SK-N-SH treated with all-trans-retinoic acid at 6 μM for 48 hours (cell line): ENCODE measurements at regions not wholly inside any gene's neighbourhood (a gene's known extent, or its start where the extent isn't known, plus 50 kb on each side); places are given as distances from the start of the nearest gene placed in this dataset.

Experiments
- ATAC-seq: fragments of 200-7000 bp; cut with Tn5 transposase; 3 replicates; pipeline ENCODE4 v1.9.1; 2020; ENCODE audit warnings: mild to moderate bottlenecking, moderate library complexity
- ARNTL ChIP-seq: fragments of 450-650 bp; formaldehyde crosslinking; IDR thresholded peaks from 2 replicates; pipeline ENCODE4 v1.5.0; 2020; ENCODE audit warnings: low read depth, mild to moderate bottlenecking, moderate library complexity, borderline replicate concordance
- BACH2 ChIP-seq: fragments of 250-450 bp; sonication (Bioruptor Pico); IDR thresholded peaks from 2 replicates; pipeline ENCODE4 v1.9.0; 2021; ENCODE audit warnings: mild to moderate bottlenecking, borderline replicate concordance
- CREB5 ChIP-seq: fragments of 250-450 bp; sonication (Bioruptor Pico); IDR thresholded peaks from 2 replicates; pipeline ENCODE4 v1.5.1; 2020; ENCODE audit warnings: low read depth, mild to moderate bottlenecking, moderate library complexity
- CSDC2 ChIP-seq: fragments of 250-450 bp; sonication (Bioruptor Pico); IDR thresholded peaks from 2 replicates; pipeline ENCODE4 v1.5.0; 2020; ENCODE audit warnings: mild to moderate bottlenecking, moderate library complexity
- GLIS3 ChIP-seq: fragments of 250-450 bp; sonication (Bioruptor Pico); IDR thresholded peaks from 2 replicates; pipeline ENCODE4 v1.5.0; 2020; ENCODE audit warnings: mild to moderate bottlenecking, moderate library complexity
- ISL1 ChIP-seq: fragments of 250-450 bp; sonication (Bioruptor Pico); IDR thresholded peaks from 2 replicates; pipeline ENCODE4 v2.1.2; 2022; ENCODE audit warnings: mild to moderate bottlenecking, moderate library complexity
- OSR1 ChIP-seq: fragments of 250-450 bp; sonication (Bioruptor Pico); IDR thresholded peaks from 2 replicates; pipeline ENCODE4 v1.8.0; 2022; ENCODE audit warnings: moderate library complexity, mild to moderate bottlenecking, inconsistent platforms
- PATZ1 ChIP-seq: fragments of 250-450 bp; sonication (Bioruptor Pico); IDR thresholded peaks from 2 replicates; pipeline ENCODE4 v1.8.0; 2020; ENCODE audit warnings: mild to moderate bottlenecking, moderate library complexity, borderline replicate concordance
- PPARA ChIP-seq: fragments of 250-450 bp; sonication (Bioruptor Pico); IDR thresholded peaks from 2 replicates; pipeline ENCODE4 v1.5.0; 2020; ENCODE audit warnings: mild to moderate bottlenecking, borderline replicate concordance
- RARB ChIP-seq: fragments of 250-450 bp; sonication (Bioruptor Pico); IDR thresholded peaks from 2 replicates; pipeline ENCODE4 v1.8.0; 2021; ENCODE audit warnings: mild to moderate bottlenecking, moderate library complexity
- SNAI2 ChIP-seq: fragments of 250-450 bp; sonication (Bioruptor Pico); IDR thresholded peaks from 2 replicates; pipeline ENCODE4 v1.5.0; 2020; ENCODE audit warnings: mild to moderate bottlenecking, moderate library complexity
- TCF4 ChIP-seq: fragments of 250-450 bp; sonication (Bioruptor Pico); IDR thresholded peaks from 2 replicates; pipeline ENCODE4 v1.8.0; 2021; ENCODE audit warnings: mild to moderate bottlenecking, moderate library complexity, borderline replicate concordance
- TOX ChIP-seq: fragments of 250-450 bp; sonication (Bioruptor Pico); IDR thresholded peaks from 2 replicates; pipeline ENCODE4 v1.8.0; 2021; ENCODE audit warnings: mild to moderate bottlenecking, moderate library complexity, borderline replicate concordance
- TSHZ2 ChIP-seq: fragments of 250-450 bp; sonication (Bioruptor Pico); IDR thresholded peaks from 2 replicates; pipeline ENCODE4 v1.5.0; 2020; ENCODE audit warnings: mild to moderate bottlenecking, moderate library complexity
- ZC3H10 ChIP-seq: fragments of 250-450 bp; sonication (Bioruptor Pico); IDR thresholded peaks from 2 replicates; pipeline ENCODE4 v1.5.1; 2021; ENCODE audit warnings: mild to moderate bottlenecking, moderate library complexity
- ZFP3 ChIP-seq: fragments of 250-450 bp; sonication (Bioruptor Pico); IDR thresholded peaks from 2 replicates; pipeline ENCODE4 v1.5.0; 2020; ENCODE audit warnings: mild to moderate bottlenecking, moderate library complexity
- ZFP30 ChIP-seq: fragments of 450-650 bp; formaldehyde crosslinking; IDR thresholded peaks from 2 replicates; pipeline ENCODE4 v1.5.0; 2022; ENCODE audit warnings: mild to moderate bottlenecking, moderate library complexity
- ZNF565 ChIP-seq: fragments of 450-650 bp; formaldehyde crosslinking; conservative IDR thresholded peaks from 2 replicates; pipeline ENCODE4 v1.5.0; 2020; ENCODE audit warnings: low read depth, mild to moderate bottlenecking, moderate library complexity
- ZNF70 ChIP-seq: fragments of 450-650 bp; formaldehyde crosslinking; IDR thresholded peaks from 2 replicates; pipeline ENCODE4 v1.5.0; 2020; ENCODE audit warnings: mild to moderate bottlenecking, moderate library complexity
- ZNF8 ChIP-seq: fragments of 450-650 bp; formaldehyde crosslinking; IDR thresholded peaks from 2 replicates; pipeline ENCODE4 v1.5.0; 2020; ENCODE audit warnings: mild to moderate bottlenecking, moderate library complexity

- TF ChIP-seq CSDC2 (CRISPR knock-in tag) (no peak), PATZ1 (CRISPR knock-in tag) (no peak), ZNF8 (CRISPR knock-in tag) (no peak), ARNTL (CRISPR knock-in tag) (no peak), ZFP3 (CRISPR knock-in tag) (no peak), GLIS3 (CRISPR knock-in tag) (no peak), ZNF70 (CRISPR knock-in tag) (no peak), OSR1 (CRISPR knock-in tag) (no peak), ZC3H10 (CRISPR knock-in tag) (no peak), ZNF565 (CRISPR knock-in tag) (no peak)
Observed at GRCh38 chr15:85886309-85886811, 91.6 kb upstream of the KLHL25 start (continued).

- no peak for ATAC-seq
- TF ChIP-seq BACH2: no peak
- TF ChIP-seq CREB5 (CRISPR knock-in tag): no peak
- no peak for TF ChIP-seq TSHZ2 (CRISPR knock-in tag)
- TF ChIP-seq, all 23 proteins: peak for 0
Observed at GRCh38 chr15:85889956-85890619, 95.4 kb upstream of the KLHL25 start.

GRCh38 chr15:85890620-85890980, 95.9 kb upstream of the KLHL25 start:
- ATAC-seq: no peak
- TF ChIP-seq ARNTL (CRISPR knock-in tag) (no peak), PATZ1 (CRISPR knock-in tag) (no peak), ZC3H10 (CRISPR knock-in tag) (no peak)

- TF ChIP-seq GLIS3 (CRISPR knock-in tag): no peak
- TF ChIP-seq, all 23 proteins: peak for 0
- no peak for ATAC-seq
Observed at GRCh38 chr15:85891470-85891869, 96.7 kb upstream of the KLHL25 start.

- TF ChIP-seq RARB: no peak
- no peak for TF ChIP-seq BACH2
- no peak for TF ChIP-seq ZNF565 (CRISPR knock-in tag)
- TF ChIP-seq OSR1 (CRISPR knock-in tag): no peak
- TF ChIP-seq PPARA (CRISPR knock-in tag): no peak
- TF ChIP-seq GLIS3 (CRISPR knock-in tag): no peak
- no peak for TF ChIP-seq ZNF8 (CRISPR knock-in tag)
- no peak for TF ChIP-seq TOX (CRISPR knock-in tag)
- TF ChIP-seq ZNF70 (CRISPR knock-in tag): no peak
- no peak for TF ChIP-seq ISL1 (CRISPR knock-in tag)
- TF ChIP-seq SNAI2 (CRISPR knock-in tag): no peak
- no peak for TF ChIP-seq TCF4 (CRISPR knock-in tag)
- TF ChIP-seq ZFP30 (CRISPR knock-in tag): no peak
- no peak for ATAC-seq
Observed at GRCh38 chr15:85892232-85892631, 97.5 kb upstream of the KLHL25 start.
